ENCODE measurements at regions not wholly inside any gene's neighbourhood (a gene's known extent, or its start where the extent isn't known, plus 50 kb on each side); places are given as distances from the start of the nearest gene placed in this dataset.

DNA sequence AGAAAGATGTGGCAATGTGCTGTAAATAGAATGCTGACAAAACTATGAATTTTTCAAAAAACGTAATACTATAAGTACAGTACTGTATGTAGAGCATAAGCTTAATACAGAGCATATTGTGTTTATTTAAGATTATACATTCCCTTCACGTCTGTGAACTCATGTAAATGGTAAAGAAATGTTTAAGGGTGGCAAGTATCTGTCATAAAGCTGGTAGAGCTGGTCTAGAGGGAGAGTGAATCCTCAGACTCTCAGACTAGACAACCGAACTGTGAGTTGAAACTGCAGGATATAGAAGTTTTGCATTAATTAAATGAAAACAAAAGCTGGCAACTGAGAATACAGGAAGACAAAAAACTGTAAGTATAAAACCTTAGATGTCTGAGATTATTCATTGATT, 87.3 kb upstream of the ANXA1 start:
- Histone ChIP-seq H3K27me3 (no peaks in the 10 kb centered on the region), H3K36me3 (no peaks in the 10 kb centered on the region), H3K4me1 (ENCODE audit: insufficient read depth) (no peaks in the 10 kb centered on the region), H3K9me3 (no peaks in the 10 kb centered on the region), H3K4me3 (no peak overlapping the region), H3K27ac (no peak overlapping the region)
- DNase-seq: no peak
- 80 to 90% (median 85%) methylated on average over 3 of the region's 3 CpGs for WGBS, 3 donors
- intact Hi-C loops (cut with DNase I): no loop called here
- TF ChIP-seq POLR2A (IDR thresholded peaks at IDR 0.05) (no peak), EP300 (IDR thresholded peaks at IDR 0.05) (no peak)
- TF ChIP-seq, protein P1, sequence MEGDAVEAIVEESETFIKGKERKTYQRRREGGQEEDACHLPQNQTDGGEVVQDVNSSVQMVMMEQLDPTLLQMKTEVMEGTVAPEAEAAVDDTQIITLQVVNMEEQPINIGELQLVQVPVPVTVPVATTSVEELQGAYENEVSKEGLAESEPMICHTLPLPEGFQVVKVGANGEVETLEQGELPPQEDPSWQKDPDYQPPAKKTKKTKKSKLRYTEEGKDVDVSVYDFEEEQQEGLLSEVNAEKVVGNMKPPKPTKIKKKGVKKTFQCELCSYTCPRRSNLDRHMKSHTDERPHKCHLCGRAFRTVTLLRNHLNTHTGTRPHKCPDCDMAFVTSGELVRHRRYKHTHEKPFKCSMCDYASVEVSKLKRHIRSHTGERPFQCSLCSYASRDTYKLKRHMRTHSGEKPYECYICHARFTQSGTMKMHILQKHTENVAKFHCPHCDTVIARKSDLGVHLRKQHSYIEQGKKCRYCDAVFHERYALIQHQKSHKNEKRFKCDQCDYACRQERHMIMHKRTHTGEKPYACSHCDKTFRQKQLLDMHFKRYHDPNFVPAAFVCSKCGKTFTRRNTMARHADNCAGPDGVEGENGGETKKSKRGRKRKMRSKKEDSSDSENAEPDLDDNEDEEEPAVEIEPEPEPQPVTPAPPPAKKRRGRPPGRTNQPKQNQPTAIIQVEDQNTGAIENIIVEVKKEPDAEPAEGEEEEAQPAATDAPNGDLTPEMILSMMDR (IDR thresholded peaks at IDR 0.05): no peak

- no peak for DNase-seq
- H3K4me1 ChIP-seq (ENCODE audit: insufficient read depth): no peaks in the 10 kb centered on the region
- H3K36me3 ChIP-seq: no peaks in the 10 kb centered on the region
- no peak overlapping the region for H3K27ac ChIP-seq
- H3K27me3 ChIP-seq: no peaks in the 10 kb centered on the region
- H3K4me3 ChIP-seq: no peak overlapping the region
- intact Hi-C loops (cut with DNase I): no loop called here
- H3K9me3 ChIP-seq: no peaks in the 10 kb centered on the region
- TF ChIP-seq POLR2A (IDR thresholded peaks at IDR 0.05) (no peak), EP300 (IDR thresholded peaks at IDR 0.05) (no peak)
- TF ChIP-seq, protein P1 (IDR thresholded peaks at IDR 0.05): no peak
- WGBS, 3 donors: 82 to 94% (median 90%) methylated on average over 3 of the region's 3 CpGs
These were observed 90.5 kb upstream of the ANXA1 start for GRCh38 chr9:73061146-73061545.

DNA sequence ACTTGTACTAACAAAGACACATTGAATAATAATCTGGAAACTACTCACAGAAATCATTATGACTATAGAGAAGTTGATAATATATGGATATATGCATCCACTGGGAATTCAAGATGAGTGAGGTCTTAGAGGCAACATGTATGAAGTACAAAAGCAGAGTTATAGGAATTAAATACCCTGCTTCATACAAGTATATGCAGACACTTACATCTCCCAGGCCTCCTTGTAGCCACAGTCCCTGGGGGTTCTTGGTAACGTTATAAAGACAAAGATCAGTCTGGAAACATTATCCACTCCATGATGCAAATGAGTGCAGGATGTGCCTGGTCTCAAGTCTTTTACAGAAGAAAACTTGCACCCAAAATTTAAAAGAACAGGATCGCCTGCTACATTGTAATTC, 92.4 kb upstream of the ANXA1 start:
- H3K4me1 ChIP-seq (ENCODE audit: insufficient read depth): no peaks in the 10 kb centered on the region
- TF ChIP-seq POLR2A (IDR thresholded peaks at IDR 0.05) (no peak), EP300 (IDR thresholded peaks at IDR 0.05) (no peak)
- TF ChIP-seq, protein P1 (IDR thresholded peaks at IDR 0.05): no peak
- H3K27ac ChIP-seq: no peak overlapping the region
- H3K4me3 ChIP-seq: no peak overlapping the region
- no peak for DNase-seq
- H3K9me3 ChIP-seq: no peaks in the 10 kb centered on the region
- H3K36me3 ChIP-seq: no peaks in the 10 kb centered on the region
- 75 to 82% (median 81%) methylated on average over 2 of the region's 2 CpGs for WGBS, 3 donors
- intact Hi-C loops (cut with DNase I): no loop called here
- no peaks in the 10 kb centered on the region for H3K27me3 ChIP-seq

DNA sequence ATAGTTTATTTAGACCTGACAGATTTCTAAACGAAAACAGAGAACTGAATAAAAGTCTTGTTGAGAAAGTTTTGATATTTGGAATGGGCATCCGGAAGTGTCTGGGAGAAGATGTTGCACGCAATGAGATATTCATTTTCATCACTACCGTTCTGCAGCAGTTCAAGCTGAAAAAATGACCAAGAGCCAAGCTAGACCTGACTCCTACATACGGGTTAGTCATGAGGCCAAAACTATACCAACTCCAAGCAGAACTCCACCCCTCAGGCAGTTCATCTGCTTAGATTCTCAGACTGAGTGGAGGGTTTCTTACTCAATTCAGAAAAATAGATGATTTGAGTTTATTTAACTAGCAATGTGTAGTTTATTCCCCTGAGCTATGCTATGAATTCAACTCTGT, 95.4 kb upstream of the ANXA1 start:
- H3K27me3 ChIP-seq: no peaks in the 10 kb centered on the region
- WGBS, 3 donors: 18 to 37% (median 19%) methylated on average over 5 of the region's 5 CpGs
- H3K27ac ChIP-seq: no peak overlapping the region
- intact Hi-C loops (cut with DNase I): no loop called here
- H3K4me3 ChIP-seq: no peak overlapping the region
- TF ChIP-seq POLR2A (IDR thresholded peaks at IDR 0.05): no peak
- TF ChIP-seq, protein P1 (IDR thresholded peaks at IDR 0.05): no peak
- no peak for TF ChIP-seq EP300 (IDR thresholded peaks at IDR 0.05)
- no peaks in the 10 kb centered on the region for H3K36me3 ChIP-seq
- H3K4me1 ChIP-seq (ENCODE audit: insufficient read depth): no peaks in the 10 kb centered on the region
- H3K9me3 ChIP-seq: no peaks in the 10 kb centered on the region
- DNase-seq: no peak

- Histone ChIP-seq H3K27ac (no peak overlapping the region), H3K27me3 (no peaks in the 10 kb centered on the region), H3K36me3 (no peaks in the 10 kb centered on the region), H3K4me1 (ENCODE audit: insufficient read depth) (peaks cover 2% of the 10 kb centered on the region), H3K9me3 (no peaks in the 10 kb centered on the region), H3K4me3 (no peak overlapping the region)
- TF ChIP-seq, protein P1 (IDR thresholded peaks at IDR 0.05): no peak
- no peak for DNase-seq
- intact Hi-C loops (cut with DNase I): no loop called here
These were observed 97.6 kb upstream of the ANXA1 start for GRCh38 chr9:73054091-73054490.

All from ovary (tissue), 7 donors.